ENCODE measurements at regions not wholly inside any gene's neighbourhood (a gene's known extent, or its start where the extent isn't known, plus 50 kb on each side); places are given as distances from the start of the nearest gene placed in this dataset.

DNA sequence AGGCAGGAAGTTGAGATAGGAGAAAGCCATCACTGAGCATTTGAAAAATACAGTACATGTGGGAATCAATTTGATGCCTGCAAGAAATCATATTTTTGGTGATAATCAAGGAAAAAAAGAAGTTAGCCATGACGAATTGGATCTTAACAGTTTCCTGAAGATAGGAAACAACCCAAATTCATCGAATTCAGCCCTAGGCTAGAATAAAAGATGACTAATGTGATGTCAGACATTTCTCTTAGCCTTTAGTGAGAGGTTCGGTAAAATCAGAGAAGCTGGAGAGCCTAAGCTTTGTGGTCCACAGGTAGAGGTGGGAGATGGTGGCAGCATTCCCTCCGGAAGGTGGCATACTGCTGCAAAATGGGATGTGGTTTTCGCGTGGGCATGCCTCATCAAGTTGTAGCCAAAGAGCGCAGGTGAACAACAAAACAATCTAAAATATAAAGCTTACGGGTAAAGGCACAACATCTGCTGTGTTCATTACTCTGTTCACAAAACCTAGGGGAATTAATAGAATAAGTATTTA is 144.1 kb upstream of the ALCAM start:
- TF ChIP-seq CTCF (IDR thresholded peaks at IDR 0.05; ENCODE audit: poor library complexity) (no peak), EZH2phosphoT487 (IDR thresholded peaks at IDR 0.05; ENCODE audit: low read depth, severe bottlenecking, unreplicated experiment) (no peak), EZH2 (IDR thresholded peaks at IDR 0.05; ENCODE audit: borderline replicate concordance) (no peak)
